OCI-M2 (cell line): ENCODE measurements at regions not wholly inside any gene's neighbourhood (a gene's known extent, or its start where the extent isn't known, plus 50 kb on each side); places are given as distances from the start of the nearest gene placed in this dataset.
"Not testable (repeated sequence)": the region's sequence is repeated elsewhere in the genome, so short reads cannot be mapped to it uniquely, and the experiment has no call there.

Source experiments
- DNase-seq: peaks from one replicate; lab custom pipeline; 2025; ENCODE audit not compliant: unreplicated experiment; lab: John Stamatoyannopoulos, UW

DNA sequence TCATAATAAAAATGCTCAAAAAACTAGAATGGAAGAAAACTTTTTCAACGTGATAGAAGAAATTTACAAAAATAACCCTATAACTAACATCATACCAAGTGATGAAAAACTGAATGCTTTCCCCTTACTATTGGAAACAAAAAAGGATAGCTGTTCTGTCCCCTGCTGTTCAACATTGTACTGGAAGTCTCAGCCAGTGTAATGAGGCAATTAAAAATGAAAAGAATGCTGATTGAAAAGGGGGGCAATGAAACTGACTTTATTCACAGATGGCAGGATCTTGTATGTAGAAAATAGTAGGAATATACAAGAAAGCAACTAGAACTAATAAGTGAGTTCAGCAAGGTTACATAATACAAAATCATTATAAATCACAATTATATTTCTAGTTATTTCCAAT, 337.9 kb upstream of the KITLG start:
- no peak for DNase-seq

DNA sequence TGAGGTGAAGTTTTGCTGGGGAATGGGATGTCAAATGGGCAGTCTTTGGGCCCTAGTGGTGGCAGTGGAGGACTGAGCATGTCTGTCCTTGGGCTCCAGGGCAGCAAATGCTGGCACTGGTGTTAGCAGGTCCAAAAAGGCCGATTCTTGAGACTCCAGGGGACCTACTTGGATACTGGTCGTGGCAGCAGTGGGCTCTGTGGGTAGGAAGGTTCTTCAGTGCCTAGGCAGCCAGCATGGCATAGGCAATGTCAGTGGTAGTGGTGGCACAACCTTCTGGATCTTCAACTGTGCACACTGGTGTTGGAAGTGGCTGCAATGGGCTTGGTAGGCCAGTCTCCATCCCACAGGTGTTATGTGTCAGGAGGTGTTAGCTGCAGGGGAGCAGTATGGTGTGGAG, 334.7 kb upstream of the KITLG start:
- no peak for DNase-seq

DNA sequence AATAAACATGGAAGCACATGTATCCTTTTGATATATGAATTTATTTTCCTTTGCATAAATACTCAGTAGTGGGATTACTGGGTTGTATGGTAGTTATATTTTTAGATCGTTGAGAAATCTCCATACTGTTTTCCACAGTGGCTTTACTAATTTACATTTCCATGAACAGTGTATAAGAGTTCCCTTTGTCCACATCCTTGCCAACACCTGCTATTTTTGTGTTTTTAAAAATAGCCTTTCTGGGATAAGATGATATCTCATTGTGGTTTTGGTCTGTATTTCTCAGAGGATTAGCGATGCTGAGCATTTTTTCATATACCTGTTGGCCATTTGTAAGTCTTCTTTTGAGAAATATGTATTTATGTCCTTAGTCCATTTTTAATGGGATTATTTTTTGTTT, 329.2 kb upstream of the KITLG start:
- DNase-seq: no peak

DNA sequence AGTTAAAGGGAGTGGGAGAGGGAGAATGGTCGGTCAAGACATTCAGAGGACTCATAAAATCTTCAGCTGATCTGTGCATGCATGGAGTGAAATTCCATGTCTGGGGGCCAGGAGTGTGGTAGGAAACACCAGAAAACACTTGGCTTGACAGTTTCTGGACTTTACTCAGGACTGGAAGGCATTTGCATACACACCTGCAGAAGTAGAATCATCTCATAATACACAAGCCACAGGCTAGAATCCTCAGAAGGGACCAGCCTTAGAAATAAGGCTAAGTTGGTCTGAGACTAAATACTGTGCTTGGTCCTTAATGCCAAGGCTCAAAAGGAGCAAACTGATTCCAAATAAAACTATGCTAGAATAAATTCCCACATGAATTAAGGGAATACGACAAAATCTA, 328.1 kb upstream of the KITLG start:
- DNase-seq: no peak

DNA sequence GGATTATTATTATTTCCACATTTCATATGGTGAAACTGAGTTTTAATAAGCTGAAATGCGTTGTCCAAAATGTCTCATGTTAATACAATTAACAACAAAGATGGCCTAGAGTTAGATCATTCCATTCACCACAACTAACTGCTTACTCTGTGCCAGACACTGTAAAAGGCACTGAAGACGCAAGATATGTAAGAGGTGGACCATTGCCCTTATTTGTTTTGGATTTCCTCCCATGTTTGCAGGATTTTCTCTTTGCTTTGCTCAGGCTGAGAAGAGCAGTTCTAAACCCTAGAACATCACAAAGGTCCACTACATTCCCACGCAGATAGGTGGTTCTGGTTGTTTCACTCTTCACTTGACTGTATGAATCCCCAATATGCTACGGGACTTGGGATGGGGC, 324.4 kb upstream of the KITLG start:
- DNase-seq: no peak

DNA sequence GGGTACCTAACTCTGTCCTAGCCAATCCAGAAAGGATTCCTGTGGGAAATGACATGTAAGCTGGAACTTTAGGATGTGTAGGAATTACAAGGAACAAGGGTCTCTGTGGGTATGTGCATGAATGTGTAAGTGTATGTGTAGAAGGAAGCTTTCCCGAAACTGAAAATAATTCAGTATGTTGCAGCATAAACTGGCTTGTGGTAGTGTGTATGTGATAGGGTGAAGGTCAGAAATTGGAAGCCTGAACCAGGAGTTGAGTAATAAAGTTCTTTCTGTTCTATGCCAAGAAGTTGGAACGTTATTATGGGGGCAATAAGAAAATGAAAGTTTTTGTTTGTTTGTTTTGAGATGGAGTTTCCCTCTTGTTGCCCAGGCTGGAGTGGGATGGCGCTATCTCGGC, 323.1 kb upstream of the KITLG start:
- no peak for DNase-seq

DNA sequence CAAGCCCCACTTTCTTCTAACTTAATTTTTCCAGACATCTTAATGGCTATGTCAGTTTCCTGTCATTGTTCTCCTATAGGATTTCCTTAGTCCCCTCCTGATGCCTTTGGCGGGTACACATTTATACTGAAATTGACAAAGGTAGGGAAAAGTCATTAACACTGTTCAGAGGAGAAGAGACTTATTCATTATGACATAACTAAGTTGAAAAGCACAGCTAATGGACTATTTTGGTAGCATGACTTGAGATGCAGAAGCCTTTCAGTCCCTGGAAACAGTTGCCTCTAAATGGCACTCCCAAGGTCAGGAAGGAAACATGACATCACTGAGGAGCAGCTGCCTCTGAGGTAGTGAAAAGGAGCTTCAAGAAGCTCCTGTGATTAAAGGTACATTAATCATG, 317.5 kb upstream of the KITLG start:
- DNase-seq: no peak

DNA sequence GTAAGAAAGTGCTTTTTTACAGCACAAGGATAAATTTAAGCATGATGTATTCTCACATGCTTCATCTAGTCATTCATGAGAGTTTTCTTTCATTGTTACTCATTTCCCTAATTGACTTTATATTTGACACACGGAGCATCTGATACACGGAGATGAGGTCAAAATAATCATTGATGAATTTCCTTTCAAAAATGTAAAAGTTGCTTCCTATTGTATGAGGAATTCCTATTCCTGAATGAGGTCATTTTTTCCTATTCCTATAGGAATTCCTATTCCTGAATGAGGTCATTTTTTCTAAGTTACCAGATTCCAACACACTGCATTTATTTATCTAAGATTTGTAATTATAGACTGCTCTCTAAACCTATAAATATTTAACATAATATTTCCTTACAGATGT, 316.7 kb upstream of the KITLG start:
- no peak for DNase-seq

DNA sequence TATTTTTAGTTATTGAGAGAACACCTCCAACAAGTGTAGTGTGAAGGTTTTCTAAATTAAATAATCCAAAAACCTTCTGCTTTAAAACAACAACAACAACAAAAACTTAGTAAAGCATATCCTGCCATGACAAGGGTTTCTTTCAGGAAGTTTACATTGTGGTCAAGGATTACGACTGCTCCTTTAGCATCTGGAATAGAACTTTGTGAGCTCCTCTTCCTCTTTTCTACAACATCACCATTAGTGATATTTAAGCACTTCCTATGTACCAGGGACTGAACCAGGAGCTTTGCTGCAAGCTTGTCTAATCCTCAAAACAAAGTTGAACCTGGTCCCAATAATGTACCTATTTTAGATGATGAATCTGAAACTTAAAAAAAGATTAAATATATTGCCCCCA, 315.4 kb upstream of the KITLG start:
- DNase-seq: no peak

DNA sequence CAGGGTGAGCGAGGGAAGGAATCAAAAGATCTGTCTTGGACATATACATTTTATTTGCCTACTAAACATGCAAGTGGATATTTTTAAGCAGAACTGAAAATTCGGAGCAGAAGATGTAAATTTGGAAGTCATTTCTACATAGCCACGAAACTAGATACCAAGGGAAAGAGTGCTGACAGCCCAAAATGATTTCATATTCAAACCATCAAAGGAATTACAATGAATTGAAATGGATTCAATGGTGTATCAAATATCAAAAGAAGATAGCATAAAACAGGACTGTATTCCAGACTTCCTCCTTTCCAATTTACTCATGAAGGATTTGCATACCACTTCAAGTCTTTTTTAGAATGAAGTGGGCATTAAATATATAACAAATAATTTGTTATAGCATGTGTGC, 313.5 kb upstream of the KITLG start:
- no peak for DNase-seq

DNA sequence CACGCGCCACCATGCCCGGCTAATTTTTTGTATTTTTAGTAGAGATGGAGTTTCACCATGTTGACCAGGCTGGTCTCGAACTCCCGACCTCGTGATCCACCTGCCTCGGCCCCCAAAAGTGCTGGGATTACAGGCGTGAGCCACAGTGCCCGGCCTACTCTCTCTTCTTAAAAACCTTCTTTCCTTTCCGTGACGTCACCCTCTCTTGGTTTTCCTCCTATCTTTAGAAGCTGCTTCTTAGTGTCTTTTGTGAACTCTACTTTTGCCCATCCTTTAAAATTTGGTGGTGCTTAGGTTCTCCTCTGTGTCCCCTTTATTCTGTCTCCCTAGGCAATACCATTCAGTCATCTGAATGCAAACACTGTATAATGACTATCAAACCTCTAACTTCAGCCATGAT, 311.2 kb upstream of the KITLG start:
- not testable (repeated sequence) for DNase-seq

DNA sequence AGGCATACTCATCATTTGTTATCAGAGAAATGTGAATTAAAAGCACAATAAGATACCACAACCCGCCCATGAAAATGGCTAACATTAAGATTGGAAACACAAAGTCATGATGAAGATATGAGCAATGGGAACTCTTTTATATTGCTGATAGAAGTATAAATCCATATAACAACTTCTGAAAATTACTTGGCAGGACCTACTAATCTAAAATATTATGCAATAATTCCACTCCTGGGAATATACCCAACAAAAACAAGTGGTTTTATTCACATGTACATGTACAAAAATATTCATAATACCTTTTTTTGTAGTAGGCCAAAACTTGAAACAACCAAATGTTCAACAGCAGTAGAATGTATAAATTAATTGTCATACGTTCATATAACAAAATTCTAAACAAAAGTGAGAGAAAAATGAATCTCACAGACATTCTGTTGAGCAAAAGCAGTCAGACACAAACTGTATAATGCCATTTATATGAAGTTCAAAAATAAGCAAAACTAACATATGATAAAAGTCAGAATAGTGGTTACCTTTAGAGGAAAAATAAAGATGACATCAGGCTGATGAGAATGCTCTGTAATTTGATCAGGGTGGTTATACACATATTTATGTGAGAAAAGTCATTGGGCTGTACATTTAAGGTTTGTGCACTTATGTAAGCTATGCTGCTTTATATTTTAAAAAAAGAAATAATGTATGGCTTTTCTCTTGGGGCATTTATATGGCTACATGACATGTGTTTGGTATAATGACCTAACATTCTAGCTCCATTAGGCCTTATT, 309.2 kb upstream of the KITLG start:
- DNase-seq: no peak

DNA sequence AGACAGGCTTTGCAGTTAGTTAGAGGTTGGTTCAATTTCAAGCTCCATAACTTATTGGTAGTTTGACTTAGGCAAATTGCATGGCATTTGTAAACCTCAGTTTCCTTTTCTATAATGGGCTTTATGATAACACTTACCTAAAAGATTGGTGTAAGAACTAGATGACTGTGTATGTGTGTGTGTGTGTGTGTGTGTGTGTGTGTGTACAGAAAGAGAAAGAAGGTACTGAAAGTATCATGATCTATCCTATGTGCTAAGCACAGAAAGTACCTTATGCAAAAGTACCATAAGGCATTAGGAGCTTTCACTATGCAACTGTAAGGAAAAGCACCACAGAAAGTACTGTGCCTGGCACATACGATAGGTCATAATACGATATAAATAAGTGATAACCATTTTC, 304.3 kb upstream of the KITLG start:
- no peak for DNase-seq

DNA sequence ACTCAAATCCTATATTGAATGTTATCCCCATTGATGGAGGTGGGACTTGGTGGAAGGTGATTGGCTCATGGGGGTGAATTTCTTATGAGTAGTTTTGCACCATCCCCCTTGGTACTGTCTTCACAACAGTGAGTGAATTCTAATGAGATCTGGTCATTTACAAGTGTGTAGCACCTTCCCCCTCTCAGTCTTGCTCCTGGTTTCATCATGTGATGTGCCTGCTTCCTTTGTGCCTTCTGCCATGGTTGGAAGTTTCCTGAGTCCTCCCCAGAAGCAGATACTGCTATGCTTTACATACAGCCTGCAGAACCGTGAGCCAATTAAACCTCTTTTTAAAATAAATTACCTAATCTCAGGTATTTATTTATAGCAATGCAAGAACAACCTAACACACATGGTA, 302.4 kb upstream of the KITLG start:
- no peak for DNase-seq

DNA sequence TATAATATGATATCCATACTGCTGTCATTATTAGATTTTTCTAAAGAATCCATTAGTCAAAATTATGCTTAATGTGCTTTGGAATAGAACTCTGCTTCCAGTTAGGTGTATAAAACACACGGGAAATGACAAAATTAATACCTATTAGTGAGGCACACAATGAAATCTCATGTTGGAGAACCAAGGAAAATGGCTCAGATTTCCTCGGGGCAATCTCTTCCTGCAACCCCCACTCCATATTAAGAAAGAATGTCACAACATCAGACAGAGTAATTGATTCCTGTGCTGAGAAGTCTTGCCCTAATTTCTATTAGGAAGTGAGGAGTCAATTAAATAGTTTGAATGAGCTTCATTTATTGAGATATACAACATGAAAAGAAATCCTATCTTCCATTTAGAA, 299.8 kb upstream of the KITLG start:
- DNase-seq: no peak

DNA sequence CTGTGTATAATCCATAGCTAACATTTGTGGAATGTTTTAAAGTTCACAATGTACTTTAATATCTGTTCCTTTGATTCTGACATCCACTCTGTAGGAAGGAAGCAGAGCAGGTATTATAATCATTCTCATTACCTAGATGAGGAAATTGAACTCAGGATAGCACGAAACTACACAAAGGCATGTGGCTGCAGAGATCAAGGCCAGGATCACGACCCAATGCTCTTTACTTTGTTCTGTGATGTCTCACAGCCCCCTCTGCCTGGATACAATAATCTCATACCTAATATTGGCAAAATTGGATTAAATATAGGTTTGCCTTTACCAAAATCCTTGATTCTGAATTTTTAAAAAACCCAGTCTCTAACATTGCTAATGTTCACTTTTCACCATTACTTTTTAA, 298.0 kb upstream of the KITLG start:
- no peak for DNase-seq

DNA sequence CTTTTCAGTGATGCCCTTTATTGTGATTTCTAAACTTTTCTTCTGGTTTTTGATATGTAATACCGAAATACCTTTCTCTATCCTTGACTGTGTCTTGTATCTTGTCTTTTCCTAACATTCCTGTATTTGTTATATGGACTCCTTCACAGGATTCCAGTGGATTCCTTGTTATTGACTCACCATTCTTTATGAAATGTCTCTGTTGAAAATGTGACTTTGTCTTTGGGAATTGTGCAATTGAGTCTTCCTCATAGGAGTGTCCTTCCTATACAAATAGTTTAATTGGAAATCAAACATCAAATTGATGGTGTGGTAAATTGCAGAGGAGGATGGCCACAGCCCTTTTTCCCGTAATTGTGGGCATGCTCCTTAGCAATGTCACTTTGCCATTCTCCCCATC, 296.6 kb upstream of the KITLG start:
- no peak for DNase-seq

DNA sequence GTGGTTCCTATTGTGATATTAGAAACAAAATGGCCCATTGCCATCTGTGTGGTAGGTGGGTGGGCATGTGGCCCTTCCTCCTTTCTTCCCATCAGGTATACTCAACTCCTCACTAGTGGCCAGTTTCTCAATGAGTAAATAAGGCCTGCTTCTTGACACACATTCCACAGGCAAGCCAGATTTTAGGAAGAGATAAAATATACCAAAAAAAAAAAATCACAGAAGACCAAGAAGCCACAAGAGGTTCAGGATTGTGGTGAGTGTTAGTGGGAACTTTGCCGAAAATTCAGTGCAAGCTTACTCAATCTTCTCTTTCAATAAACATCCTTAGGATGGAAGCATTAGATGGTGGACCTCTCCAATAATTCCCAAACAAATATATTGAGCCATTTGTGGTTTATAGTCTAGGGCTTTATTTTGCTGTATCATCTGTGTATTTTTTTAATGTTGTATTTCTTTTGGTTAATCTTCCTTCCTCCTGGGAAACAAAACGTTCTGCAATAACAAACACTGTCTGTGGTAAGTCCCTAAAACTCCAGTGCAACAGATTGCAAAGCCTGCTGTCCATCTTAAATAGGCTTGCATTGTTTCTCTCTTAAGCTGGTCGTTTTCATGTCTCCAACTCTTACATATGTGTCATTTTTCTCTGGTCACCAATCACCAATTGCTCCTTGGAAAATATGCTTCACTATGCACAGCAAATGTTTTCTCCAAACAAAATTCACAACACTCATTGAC, 289.9 kb upstream of the KITLG start:
- DNase-seq: no peak

DNA sequence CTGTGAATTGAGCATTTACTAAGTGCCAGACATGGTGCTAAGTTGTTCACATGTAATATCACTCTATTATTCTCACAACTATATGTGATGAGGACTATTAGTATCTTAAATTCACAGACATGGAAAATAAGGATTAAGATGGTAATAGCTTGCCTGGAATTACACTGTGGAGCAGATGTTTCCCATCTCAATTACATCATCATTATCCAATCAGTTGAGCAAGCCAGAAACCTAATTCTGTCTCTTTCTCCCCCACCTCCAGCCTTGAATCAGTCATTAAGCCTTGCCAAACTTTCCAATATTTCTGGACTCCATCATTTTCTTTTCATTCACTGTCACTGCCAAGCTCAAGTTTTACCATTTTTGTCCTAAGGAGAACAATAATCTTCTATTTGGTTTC, 287.8 kb upstream of the KITLG start:
- no peak for DNase-seq

DNA sequence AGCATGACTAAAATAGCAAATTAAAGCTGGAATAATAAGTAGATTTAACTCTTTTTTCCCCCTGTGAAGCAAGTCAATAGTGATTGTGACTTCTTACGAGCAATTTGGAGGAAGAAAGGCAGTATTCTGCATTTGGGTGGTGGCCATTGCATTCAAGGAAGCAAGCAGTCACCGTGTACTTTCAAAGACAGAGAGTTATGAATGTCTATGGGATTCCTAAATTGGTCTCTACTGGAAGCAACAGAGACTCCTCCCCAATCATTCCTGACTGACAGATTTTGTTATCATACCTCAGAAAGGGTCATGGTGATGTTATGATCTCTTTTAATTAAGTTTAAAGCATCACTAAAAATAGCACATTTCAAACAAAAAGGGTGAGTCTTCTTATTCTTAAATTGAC, 287.2 kb upstream of the KITLG start:
- no peak for DNase-seq

DNA sequence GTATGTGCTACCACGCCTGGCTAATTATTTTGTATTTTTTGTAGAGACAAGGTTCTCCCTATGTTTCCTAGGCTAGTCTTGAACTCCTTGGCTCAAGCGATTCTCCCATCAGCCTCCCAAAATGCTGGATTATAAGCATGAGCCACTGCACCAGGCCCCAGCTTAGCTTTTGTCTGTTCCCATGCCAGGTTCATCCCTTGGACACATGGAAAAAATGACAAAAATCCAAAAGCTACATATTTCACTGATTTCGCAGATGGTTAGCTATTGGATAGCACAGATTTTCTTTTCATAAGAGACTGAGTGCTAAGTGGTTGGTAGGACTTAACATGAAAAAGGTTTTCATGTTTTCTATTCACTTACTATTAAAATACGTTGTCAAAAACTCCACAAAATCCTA, 286.6 kb upstream of the KITLG start:
- DNase-seq: no peak

DNA sequence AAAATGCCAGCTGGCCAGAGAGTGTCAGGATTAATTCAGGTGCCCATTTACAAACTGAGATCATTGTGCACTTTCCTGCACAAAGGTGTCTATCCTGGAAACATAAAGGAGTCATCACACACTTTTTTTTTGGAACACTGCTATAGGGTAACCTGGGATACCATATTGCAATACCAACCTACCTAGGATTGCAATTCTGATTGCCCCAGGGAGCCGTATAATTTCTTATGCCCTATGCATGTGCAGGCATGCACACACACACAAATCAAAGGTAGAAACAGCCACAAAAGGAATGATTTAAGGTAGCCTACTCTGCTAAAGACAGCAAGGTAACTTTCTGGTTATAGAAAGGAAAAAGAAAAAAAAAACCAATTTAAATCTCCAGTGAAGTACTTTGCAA, 285.3 kb upstream of the KITLG start:
- no peak for DNase-seq

DNA sequence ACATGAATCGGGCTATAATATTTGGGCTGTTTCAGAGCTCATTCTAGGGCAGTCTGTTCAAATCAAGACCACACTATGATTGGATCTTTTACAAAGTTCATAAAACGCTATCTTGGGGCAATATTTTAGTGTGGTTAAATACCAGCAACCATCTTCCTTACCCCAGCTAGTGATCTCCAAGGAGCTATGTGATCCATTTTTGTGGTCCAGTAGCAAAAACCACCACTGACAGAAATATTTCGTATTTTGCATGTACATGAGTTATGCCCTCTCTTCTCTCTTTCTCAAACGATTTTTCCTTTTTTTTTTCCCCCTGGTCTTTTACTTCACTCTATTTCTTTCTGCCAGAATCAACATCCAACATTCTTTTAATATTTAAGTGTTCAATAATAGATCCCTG, 280.6 kb upstream of the KITLG start:
- no peak for DNase-seq
